Stomach (tissue), 8 donors: ENCODE measurements at regions not wholly inside any gene's neighbourhood (a gene's known extent, or its start where the extent isn't known, plus 50 kb on each side); places are given as distances from the start of the nearest gene placed in this dataset.

Source experiments
- DNase-seq, 2 donors: peaks; one replicate each; pipeline versions ENCODE4 v3.0.0 to v3.0.0-alpha.2; 2013 to 2019
- H3K27ac ChIP-seq, 5 donors: fragments of 200-600 bp in 4 of 5; sonication (generic) in 4 of 5; one replicate each; pipeline ENCODE4 v1.5.1; 2013 to 2019; ENCODE audit warnings: mild to moderate bottlenecking in 1 of 5, moderate library complexity in 1 of 5
- H3K27me3 ChIP-seq, 3 donors: fragments of 200-600 bp; sonication (generic); one replicate each; pipeline ENCODE4 v1.5.1; 2017 to 2019; ENCODE audit warnings: mixed run types in 1 of 3
- H3K36me3 ChIP-seq, 4 donors: fragments of 200-600 bp; sonication (generic); 1 replicate in 3 of 4; 2 replicates in 1 of 4; pipeline ENCODE4 v1.5.1; 2016 to 2019
- H3K4me1 ChIP-seq, 4 donors: fragments of 200-600 bp; sonication (generic); one replicate each; pipeline ENCODE4 v1.5.1; 2016 to 2019
- H3K4me3 ChIP-seq, 4 donors: fragments of 200-600 bp; sonication (generic) in 3 of 4; one replicate each; pipeline ENCODE4 v1.5.1; 2016 to 2019; ENCODE audit warnings: mild to moderate bottlenecking in 1 of 4
- H3K9me3 ChIP-seq, 4 donors: fragments of 200-600 bp; sonication (generic); one replicate each; pipeline ENCODE4 v1.5.1; 2016 to 2019
- CTCF ChIP-seq, 7 experiments: fragments of 450-650 bp in 4 of 7; fragments of 200-600 bp in 3 of 7; sonication (generic) in 3 of 7; IDR thresholded peaks; one replicate each; pipeline ENCODE4 v1.5.1; 2016 to 2019; ENCODE audit warnings: antibody characterized with exemption in 7 of 7, control low read depth in 2 of 7, mild to moderate bottlenecking in 1 of 7
- EP300 ChIP-seq: sonication (generic); formaldehyde crosslinking; IDR thresholded peaks from one replicate; pipeline ENCODE4 v1.6.1; 2017; ENCODE audit warnings: antibody characterized with exemption
- POLR2A ChIP-seq, 4 donors: fragments of 450-650 bp; IDR thresholded peaks; one replicate each; pipeline ENCODE4 v1.6.1; 2016; ENCODE audit warnings: antibody characterized with exemption in 4 of 4, control low read depth in 2 of 4, mild to moderate bottlenecking in 1 of 4, moderate library complexity in 1 of 4
- POLR2AphosphoS5 ChIP-seq, 3 donors: sonication (generic); formaldehyde crosslinking; IDR thresholded peaks; one replicate each; pipeline ENCODE4 v1.6.1; 2016; ENCODE audit warnings: antibody characterized with exemption in 3 of 3
- WGBS, 5 donors: extraction: QIAGEN DNeasy Blood & Tissue Kit in 3 of 5; methylation state at CpG; one replicate each; pipeline versions ENCODE4 v1.1.5 to v1.1.7; 2013 to 2018; 5-methylcytosine and 5-hydroxymethylcytosine counted together
- intact Hi-C: fragments of 100-400 bp; cut with DNase I; formaldehyde crosslinking; loops from one replicate; pipeline ENCODE4 v1.15.1; 2023; ENCODE audit warnings: low total_unique reads
- donor health status: healthy with polysubstance abuse.
- donor health status: Bipolar disorder and iron deficiency.
- donor health status: healthy.

GRCh38 chr17:33623841-33624240 is 330.7 kb upstream of the ASIC2 start:
- WGBS, 5 donors = 59 to 77% (median 72%) methylated on average over 3 of the region's 3 CpGs

GRCh38 chr17:33628500-33629346 is 335.6 kb upstream of the ASIC2 start:
- Histone ChIP-seq H3K27me3 (peaks cover 0 to 6% (median 0%) of the 10 kb centered on the region in 3 donors), H3K4me1 (peaks cover 0 to 3% (median 0%) of the 10 kb centered on the region in 4 donors), H3K27ac (no peak overlapping the region), H3K36me3 (no peaks in the 10 kb centered on the region), H3K9me3 (peaks cover 0 to 15% (median 8%) of the 10 kb centered on the region in 4 donors), H3K4me3 (no peak overlapping the region)
- DNase-seq = peak in 1 of 2 donors; percentile 41
- TF ChIP-seq EP300 (no peak), POLR2AphosphoS5 (IDR thresholded peaks at IDR 0.05) (no peak), POLR2A (IDR thresholded peaks at IDR 0.05) (no peak), CTCF (IDR thresholded peaks at IDR 0.05) (no peak)
- WGBS, 5 donors = 52 to 72% (median 68%) methylated on average over 6 to 7 of the region's 7 CpGs
- intact Hi-C loops = no loop called here

More at GRCh38 chr17:33623841-33624240, 330.7 kb upstream of the ASIC2 start:
- no peak overlapping the region for H3K4me3 ChIP-seq
- H3K4me1 ChIP-seq = peaks cover 0 to 2% (median 0%) of the 10 kb centered on the region in 4 donors
- H3K36me3 ChIP-seq = no peaks in the 10 kb centered on the region
- no peaks in the 10 kb centered on the region for H3K27me3 ChIP-seq
- DNase-seq = no peak
- TF ChIP-seq POLR2A (IDR thresholded peaks at IDR 0.05) (no peak), EP300 (no peak), CTCF (IDR thresholded peaks at IDR 0.05) (no peak)
- intact Hi-C loops = no loop called here
- no peak overlapping the region for H3K27ac ChIP-seq
- no peaks in the 10 kb centered on the region for H3K9me3 ChIP-seq

- TF ChIP-seq POLR2A (IDR thresholded peaks at IDR 0.05) (no peak), POLR2AphosphoS5 (IDR thresholded peaks at IDR 0.05) (no peak), EP300 (no peak), CTCF (IDR thresholded peaks at IDR 0.05) (no peak)
Measured at GRCh38 chr17:33633446-33633845, 340.4 kb upstream of the ASIC2 start.

GRCh38 chr17:33637534-33637933 is 344.4 kb upstream of the ASIC2 start:
- no peak for DNase-seq
- TF ChIP-seq POLR2A (IDR thresholded peaks at IDR 0.05) (no peak), EP300 (no peak), POLR2AphosphoS5 (IDR thresholded peaks at IDR 0.05) (no peak), CTCF (IDR thresholded peaks at IDR 0.05) (no peak)
- Histone ChIP-seq H3K4me3 (no peak overlapping the region), H3K36me3 (no peaks in the 10 kb centered on the region), H3K4me1 (no peaks in the 10 kb centered on the region), H3K9me3 (peaks cover 0 to 11% (median 5%) of the 10 kb centered on the region in 4 donors), H3K27ac (no peak overlapping the region), H3K27me3 (peaks cover 0 to 6% (median 0%) of the 10 kb centered on the region in 3 donors)
- 48 to 79% (median 51%) methylated on average over 3 of the region's 3 CpGs for whole genome bisulfite sequencing, 5 donors
- intact Hi-C loops = no loop called here

More at GRCh38 chr17:33633446-33633845, 340.4 kb upstream of the ASIC2 start:
- H3K27ac ChIP-seq = no peak overlapping the region
- DNase-seq = no peak
- peaks cover 0 to 26% (median 13%) of the 10 kb centered on the region in 4 donors for H3K9me3 ChIP-seq
- peaks cover 0 to 6% (median 0%) of the 10 kb centered on the region in 3 donors for H3K27me3 ChIP-seq
- H3K4me3 ChIP-seq = no peak overlapping the region
- 48 to 70% (median 56%) methylated on average over 6 of the region's 6 CpGs for WGBS, 5 donors
- no peaks in the 10 kb centered on the region for H3K36me3 ChIP-seq
- peaks cover 0 to 3% (median 0%) of the 10 kb centered on the region in 4 donors for H3K4me1 ChIP-seq
- intact Hi-C loops = no loop called here
